ENCODE measurements at regions not wholly inside any gene's neighbourhood (a gene's known extent, or its start where the extent isn't known, plus 50 kb on each side); places are given as distances from the start of the nearest gene placed in this dataset.
"Not testable (repeated sequence)": the region's sequence is repeated elsewhere in the genome, so short reads cannot be mapped to it uniquely, and the experiment has no call there.

GRCh38 chr2:207231106-207231865 is 65.5 kb upstream of the KLF7 start:
- DNase-seq, result no peak
- Histone ChIP-seq H3K9me3 (no peaks in the 10 kb centered on the region), H3K36me3 (no peaks in the 10 kb centered on the region), H3K27ac (no peak overlapping the region), H3K4me3 (no peak overlapping the region), H3K27me3 (no peaks in the 10 kb centered on the region), H3K4me1 (ENCODE audit: insufficient read depth) (peaks cover 7% of the 10 kb centered on the region)
- WGBS, 3 donors, result 40 to 50% (median 42%) methylated on average over 5 of the region's 5 CpGs
- intact Hi-C loops (cut with DNase I), result no loop called here
- TF ChIP-seq EP300 (IDR thresholded peaks at IDR 0.05) (no peak), CTCF (IDR thresholded peaks at IDR 0.05) (no peak), POLR2A (IDR thresholded peaks at IDR 0.05) (no peak)

- no peak for DNase-seq
- Histone ChIP-seq H3K9me3 (no peaks in the 10 kb centered on the region), H3K36me3 (no peaks in the 10 kb centered on the region), H3K4me1 (ENCODE audit: insufficient read depth) (peaks cover 5% of the 10 kb centered on the region), H3K27ac (no peak overlapping the region), H3K4me3 (no peak overlapping the region), H3K27me3 (no peaks in the 10 kb centered on the region)
- TF ChIP-seq EP300 (IDR thresholded peaks at IDR 0.05) (no peak), POLR2A (IDR thresholded peaks at IDR 0.05) (no peak)
- 78 to 85% (median 83%) methylated on average over 4 of the region's 4 CpGs for WGBS, 3 donors
- intact Hi-C loops (cut with DNase I), result no loop called here
Measured at GRCh38 chr2:207231967-207232366, 66.2 kb upstream of the KLF7 start.

- H3K4me3 ChIP-seq; H3K27me3 ChIP-seq; H3K4me1 ChIP-seq (ENCODE audit: insufficient read depth); DNase-seq; H3K36me3 ChIP-seq; intact Hi-C loops (cut with DNase I); H3K27ac ChIP-seq; H3K9me3 ChIP-seq: not testable (repeated sequence)
Measured at GRCh38 chr2:207233141-207233540, 67.4 kb upstream of the KLF7 start.

- no peaks in the 10 kb centered on the region for H3K36me3 ChIP-seq
- DNase-seq, result no peak
- H3K27me3 ChIP-seq, result no peaks in the 10 kb centered on the region
- no peak overlapping the region for H3K4me3 ChIP-seq
- TF ChIP-seq POLR2A (IDR thresholded peaks at IDR 0.05), result no peak
- no peak for TF ChIP-seq EP300 (IDR thresholded peaks at IDR 0.05)
- no peak for TF ChIP-seq CTCF (IDR thresholded peaks at IDR 0.05)
- H3K9me3 ChIP-seq, result no peaks in the 10 kb centered on the region
- no peak overlapping the region for H3K27ac ChIP-seq
- intact Hi-C loops (cut with DNase I), result no loop called here
- WGBS, 3 donors, result 77 to 79% (median 77%) methylated on average over 3 of the region's 3 CpGs
- no peaks in the 10 kb centered on the region for H3K4me1 ChIP-seq (ENCODE audit: insufficient read depth)
Measured at GRCh38 chr2:207233731-207234130, 68.0 kb upstream of the KLF7 start.

- DNase-seq, result no peak
- Histone ChIP-seq H3K9me3 (no peaks in the 10 kb centered on the region), H3K27ac (no peak overlapping the region), H3K4me3 (no peak overlapping the region), H3K4me1 (ENCODE audit: insufficient read depth) (peaks cover 3% of the 10 kb centered on the region), H3K36me3 (no peaks in the 10 kb centered on the region), H3K27me3 (no peaks in the 10 kb centered on the region)
- intact Hi-C loops (cut with DNase I), result no loop called here
- 87 to 92% (median 88%) methylated on average over 4 of the region's 4 CpGs for WGBS, 3 donors
- no peak for TF ChIP-seq POLR2A (IDR thresholded peaks at IDR 0.05)
- TF ChIP-seq EP300 (IDR thresholded peaks at IDR 0.05), result no peak
- TF ChIP-seq CTCF (IDR thresholded peaks at IDR 0.05), result no peak
Measured at GRCh38 chr2:207235621-207236020, 69.9 kb upstream of the KLF7 start.

Measured in ovary (tissue), 7 donors.